ENCODE measurements at regions not wholly inside any gene's neighbourhood (a gene's known extent, or its start where the extent isn't known, plus 50 kb on each side); places are given as distances from the start of the nearest gene placed in this dataset.

GRCh38 chr5:121121786-121122185, 657.7 kb downstream of the PRR16 start:
- DNase-seq (ENCODE audit: low spot score in 2 of 2) = no peak
- WGBS, 2 donors = 47 to 71% methylated on average over 4 of the region's 4 CpGs
- TF ChIP-seq CTCF (IDR thresholded peaks at IDR 0.05) (no peak), POLR2A (IDR thresholded peaks at IDR 0.05) (no peak)
- intact Hi-C loops (cut with DNase I; ENCODE audit: low total_unique reads) = no loop called here
- H3K4me3 ChIP-seq (ENCODE audit: low read depth, poor library complexity, severe bottlenecking) = no peak overlapping the region

GRCh38 chr5:121138495-121138907, 674.4 kb downstream of the PRR16 start:
- no peak for TF ChIP-seq POLR2A (IDR thresholded peaks at IDR 0.05)
- no peak for TF ChIP-seq CTCF (IDR thresholded peaks at IDR 0.05)
- WGBS, 2 donors = 17 to 20% methylated on average over 1 of the region's 1 CpG
- intact Hi-C loops (cut with DNase I; ENCODE audit: low total_unique reads) = no loop called here
- DNase-seq (ENCODE audit: low spot score in 2 of 2) = no peak
- no peak overlapping the region for H3K4me3 ChIP-seq (ENCODE audit: low read depth, poor library complexity, severe bottlenecking)

- intact Hi-C loops (cut with DNase I; ENCODE audit: low total_unique reads) = no loop called here
- H3K4me3 ChIP-seq (ENCODE audit: low read depth, poor library complexity, severe bottlenecking) = no peak overlapping the region
- DNase-seq (ENCODE audit: low spot score in 2 of 2) = no peak
- WGBS, 2 donors = 55 to 60% methylated on average over 1 of the region's 1 CpG
- TF ChIP-seq CTCF (IDR thresholded peaks at IDR 0.05) = no peak
- no peak for TF ChIP-seq POLR2A (IDR thresholded peaks at IDR 0.05)
Observed at GRCh38 chr5:121138952-121139351, 674.9 kb downstream of the PRR16 start.

- intact Hi-C loops (cut with DNase I; ENCODE audit: low total_unique reads) = no loop called here
- H3K4me3 ChIP-seq (ENCODE audit: low read depth, poor library complexity, severe bottlenecking) = no peak overlapping the region
- WGBS, 2 donors = 46 to 71% methylated on average over 1 of the region's 1 CpG
- TF ChIP-seq CTCF (IDR thresholded peaks at IDR 0.05) (no peak), POLR2A (IDR thresholded peaks at IDR 0.05) (no peak)
- no peak for DNase-seq (ENCODE audit: low spot score in 2 of 2)
Observed at GRCh38 chr5:121144764-121145163, 680.7 kb downstream of the PRR16 start.

- intact Hi-C loops (cut with DNase I; ENCODE audit: low total_unique reads) = no loop called here
- TF ChIP-seq POLR2A (IDR thresholded peaks at IDR 0.05) (no peak), CTCF (IDR thresholded peaks at IDR 0.05) (no peak)
Observed at GRCh38 chr5:121151534-121151933, 687.4 kb downstream of the PRR16 start.

GRCh38 chr5:121152411-121152810, 688.3 kb downstream of the PRR16 start:
- TF ChIP-seq CTCF (IDR thresholded peaks at IDR 0.05) = no peak
- no peak for TF ChIP-seq POLR2A (IDR thresholded peaks at IDR 0.05)
- no peak for DNase-seq (ENCODE audit: low spot score in 2 of 2)
- H3K4me3 ChIP-seq (ENCODE audit: low read depth, poor library complexity, severe bottlenecking) = no peak overlapping the region
- intact Hi-C loops (cut with DNase I; ENCODE audit: low total_unique reads) = no loop called here

More at GRCh38 chr5:121151534-121151933, 687.4 kb downstream of the PRR16 start:
- 56 to 60% methylated on average over 2 of the region's 2 CpGs for WGBS, 2 donors
- no peak overlapping the region for H3K4me3 ChIP-seq (ENCODE audit: low read depth, poor library complexity, severe bottlenecking)
- no peak for DNase-seq (ENCODE audit: low spot score in 2 of 2)

All from lower leg skin (tissue), 4 donors.